ENCODE measurements at regions not wholly inside any gene's neighbourhood (a gene's known extent, or its start where the extent isn't known, plus 50 kb on each side); places are given as distances from the start of the nearest gene placed in this dataset.
"Not testable (repeated sequence)": the region's sequence is repeated elsewhere in the genome, so short reads cannot be mapped to it uniquely, and the experiment has no call there.

DNA sequence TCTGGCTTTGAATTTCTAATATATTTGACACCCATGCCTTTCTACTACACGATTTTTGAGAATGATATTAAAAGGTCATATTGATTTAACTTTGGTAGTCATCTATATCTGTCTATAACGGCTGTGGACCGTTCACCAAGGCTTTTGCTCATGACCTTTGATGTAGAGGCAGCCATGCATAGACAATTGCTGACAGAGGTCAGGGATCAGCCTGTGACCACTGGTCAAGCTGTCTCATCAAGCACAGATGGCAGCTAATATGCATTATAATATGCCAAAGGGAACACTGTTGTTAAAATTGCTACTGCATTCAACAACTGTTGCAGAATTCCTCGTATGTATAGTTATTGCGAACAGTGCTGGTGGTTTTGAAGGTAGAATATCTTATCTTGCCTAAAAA is 323.9 kb upstream of the DSEL start:
- DNase-seq, result no peak

DNA sequence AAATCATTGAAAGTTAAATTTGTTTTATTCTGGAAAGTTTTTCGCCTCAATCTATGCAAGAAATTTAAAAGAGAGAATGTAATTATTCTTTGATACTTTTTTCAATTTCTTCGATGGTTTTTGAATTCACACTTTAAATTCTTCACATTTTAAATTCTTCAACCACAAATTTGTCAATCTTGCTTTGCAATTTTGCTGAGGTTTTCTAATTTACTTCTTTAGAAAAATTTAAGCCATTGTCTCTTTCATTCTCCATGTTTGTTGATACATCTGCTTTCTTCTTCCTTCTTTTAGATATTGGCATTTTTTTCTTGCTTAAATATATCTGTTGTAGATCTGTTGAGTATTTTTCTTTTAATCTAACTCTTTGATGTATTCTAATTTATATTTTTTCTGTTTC is 301.9 kb upstream of the DSEL start:
- DNase-seq, result no peak

DNA sequence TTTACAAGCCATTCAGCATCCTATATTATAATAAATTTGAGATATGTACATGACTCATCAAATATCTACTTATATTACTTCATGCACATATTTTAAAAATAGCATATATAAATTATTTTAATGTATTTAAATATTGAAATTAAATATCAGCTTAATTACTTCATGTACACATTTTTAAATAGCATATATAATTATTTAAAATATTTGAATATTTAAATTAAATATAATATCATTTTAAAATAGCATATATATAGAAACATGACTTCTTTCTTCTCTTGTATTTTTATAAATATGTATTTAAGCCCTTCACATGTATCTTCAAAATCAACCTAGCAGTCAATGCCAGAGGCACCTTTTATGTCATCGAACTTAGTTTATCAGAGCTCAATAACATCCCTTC is 298.8 kb upstream of the DSEL start:
- DNase-seq, result no peak

DNA sequence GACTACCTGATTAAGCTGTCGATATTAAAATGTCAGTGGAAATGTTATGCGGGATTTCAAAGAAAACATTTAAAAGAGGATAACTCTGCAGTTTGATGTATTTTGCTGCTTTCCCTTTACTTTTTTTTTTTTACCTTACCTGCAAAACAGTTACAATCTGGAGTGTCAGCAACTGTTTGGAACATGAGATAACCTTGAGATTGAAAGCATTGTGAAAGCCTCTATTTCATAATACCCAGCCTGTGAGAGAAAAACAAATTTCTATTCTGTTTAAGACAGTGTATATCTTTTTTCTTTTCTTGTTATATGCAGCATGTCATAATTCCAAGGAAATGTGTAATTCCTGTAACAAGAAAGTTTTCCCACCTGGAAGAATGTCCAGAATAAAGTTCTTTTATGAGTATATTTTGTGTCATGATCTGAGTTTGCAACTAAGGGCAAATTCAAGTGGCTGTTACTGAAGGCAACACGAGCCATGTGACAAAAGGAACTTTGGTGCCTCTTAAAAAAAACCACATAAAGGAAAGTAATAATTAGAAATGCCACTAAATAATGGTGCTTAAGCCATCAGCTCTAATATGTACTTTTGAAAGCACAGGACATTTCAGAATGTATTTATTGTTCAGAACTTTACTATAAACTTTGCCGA is 297.0 kb upstream of the DSEL start:
- DNase-seq, result no peak

DNA sequence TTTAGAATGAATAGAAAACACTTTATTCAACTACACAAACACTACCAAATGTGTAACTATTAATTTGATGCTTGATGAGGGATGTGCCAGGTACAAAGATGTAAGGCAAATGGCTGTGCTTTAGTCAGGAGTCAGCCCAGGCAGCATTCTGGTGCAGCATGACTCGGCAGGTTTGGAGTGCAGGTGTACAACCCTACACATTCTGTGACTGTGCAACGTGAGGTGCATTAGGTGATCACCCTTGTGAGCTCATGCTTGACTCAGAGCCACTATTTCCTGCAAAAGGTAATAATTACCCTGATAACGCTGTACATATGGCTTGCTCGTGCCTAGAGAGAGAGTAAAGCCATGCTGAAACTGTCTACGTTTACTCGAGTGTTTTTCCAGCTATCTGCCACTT is 288.7 kb upstream of the DSEL start:
- no peak for DNase-seq

DNA sequence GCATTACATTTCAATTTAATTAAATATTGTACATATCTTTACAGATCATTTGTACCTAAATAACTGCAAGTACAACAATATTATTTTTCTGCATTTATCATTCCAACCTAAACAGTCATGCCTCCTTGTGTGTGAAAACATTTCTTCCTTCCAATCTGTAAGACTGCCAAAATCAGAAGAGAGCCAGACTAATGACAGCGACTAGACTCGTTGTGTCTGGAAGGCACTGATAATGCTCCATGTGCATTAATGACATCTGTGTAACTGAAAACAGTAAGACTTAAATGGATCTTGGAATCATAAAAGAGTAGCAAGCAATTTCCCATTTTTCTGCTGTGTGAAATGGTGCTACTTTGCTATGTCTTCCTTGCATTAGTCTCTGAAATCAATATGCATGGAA is 278.0 kb upstream of the DSEL start:
- DNase-seq, result no peak

DNA sequence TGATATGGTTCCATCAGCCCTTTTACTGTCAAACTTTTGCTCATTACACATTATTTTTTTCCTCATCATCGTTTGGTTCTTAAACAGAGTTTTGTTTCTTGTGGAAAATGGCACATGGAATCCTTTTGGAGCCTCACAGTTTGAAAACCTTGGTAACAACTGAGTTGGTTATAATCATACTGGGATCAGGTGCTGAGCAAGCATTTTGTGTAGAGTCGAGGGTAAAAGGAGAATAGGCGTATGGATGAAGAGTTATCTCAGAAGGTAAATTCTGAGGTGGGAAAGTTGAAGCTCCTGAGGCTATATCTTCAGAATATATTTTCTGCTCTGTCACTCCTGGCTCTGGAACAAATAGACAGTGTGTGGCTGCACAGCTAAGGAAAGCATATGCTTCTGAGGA is 274.0 kb upstream of the DSEL start:
- DNase-seq, result no peak

DNA sequence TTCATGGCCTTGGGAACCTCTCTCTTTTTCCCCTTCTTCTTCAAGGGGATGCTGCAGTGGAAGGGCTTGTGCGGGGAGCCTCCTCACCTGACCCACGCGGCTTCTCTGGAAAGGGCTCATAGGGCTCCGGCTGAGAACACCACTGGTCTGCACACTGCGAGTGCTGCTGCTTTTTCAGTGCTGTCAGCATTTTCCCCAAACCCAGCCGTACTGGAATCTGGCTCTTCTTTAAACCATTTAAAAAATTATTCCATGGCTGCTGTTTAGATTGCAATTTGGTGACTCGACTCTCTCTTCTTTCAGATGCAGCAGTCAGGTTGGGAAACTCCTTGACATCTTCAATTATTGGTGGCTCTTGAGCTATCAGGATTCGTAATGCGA is 272.6 kb upstream of the DSEL start:
- no peak for DNase-seq

DNA sequence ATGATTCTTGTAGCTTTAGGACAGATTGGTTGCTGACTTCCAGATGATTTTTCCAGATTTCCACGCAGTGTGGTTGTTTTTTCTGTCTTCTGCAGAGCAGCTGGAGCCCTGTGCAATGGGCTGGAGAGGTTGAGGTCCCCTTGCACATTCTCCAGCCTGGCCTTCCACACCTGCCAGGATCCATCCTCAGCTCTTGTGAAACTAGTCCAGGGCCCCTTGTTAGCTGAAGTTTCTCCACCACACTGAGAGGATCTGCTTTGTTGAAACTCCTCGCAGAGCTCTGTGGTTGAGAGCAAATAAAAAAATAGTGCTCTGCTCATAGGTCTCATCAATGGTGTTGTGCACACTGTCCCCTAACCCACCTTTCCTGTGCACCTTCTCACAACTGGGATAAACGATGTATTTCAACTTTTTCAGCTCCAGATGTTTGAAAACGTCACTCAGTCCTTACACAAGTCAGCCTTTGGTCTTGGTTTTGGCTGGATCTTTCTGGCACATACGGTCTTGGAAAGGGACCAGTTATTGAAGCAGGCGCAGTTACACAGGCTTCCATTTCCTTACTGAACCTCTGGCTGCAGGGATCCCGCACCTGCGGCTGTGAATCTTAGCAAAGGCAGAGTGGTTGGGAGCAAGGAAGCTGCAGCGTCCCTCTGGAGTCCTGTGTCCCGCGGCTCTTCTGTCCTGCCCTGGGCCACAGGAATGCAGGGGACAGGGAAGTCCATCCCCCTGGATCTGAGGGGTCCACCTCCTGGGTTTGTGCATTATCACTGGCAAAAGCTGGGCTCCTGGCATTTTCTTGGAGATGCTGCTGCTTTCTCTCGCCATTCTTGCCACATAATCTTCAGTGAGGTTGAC is 272.0 kb upstream of the DSEL start:
- no peak for DNase-seq

DNA sequence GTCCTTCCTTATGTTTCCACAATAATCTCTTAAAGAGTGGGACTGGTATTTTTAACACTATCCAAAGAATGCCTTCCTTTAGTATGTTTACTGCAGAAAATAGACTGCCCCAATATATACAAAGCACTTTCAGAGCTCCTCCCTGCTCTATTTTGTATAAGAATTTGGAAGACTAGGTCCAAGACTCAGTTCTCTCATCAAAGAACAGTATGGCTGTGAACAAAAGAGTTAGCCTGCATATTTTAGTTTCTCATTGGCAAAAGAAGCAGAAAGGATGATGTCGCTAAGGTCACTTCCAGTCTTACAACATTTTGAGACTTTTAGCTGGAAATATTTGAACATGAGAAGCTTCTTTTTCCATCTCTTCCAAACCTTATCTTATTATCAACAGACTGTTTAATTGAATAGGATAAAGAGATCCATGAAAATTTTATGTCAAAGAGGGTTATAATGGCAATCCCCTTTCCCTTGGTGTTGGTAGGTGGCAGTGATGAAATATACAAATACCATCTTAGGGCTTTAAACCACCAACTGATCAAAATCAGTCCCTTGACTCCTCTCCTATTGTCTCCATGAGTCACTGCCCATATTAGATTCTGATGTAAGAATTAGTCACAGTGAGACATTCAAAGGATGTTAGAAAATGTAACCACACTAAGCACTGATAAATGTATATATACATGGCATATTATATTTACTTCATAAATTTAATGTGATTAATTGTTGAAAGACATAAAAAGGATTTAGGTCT is 266.9 kb upstream of the DSEL start:
- DNase-seq, result peak; percentile 54

DNA sequence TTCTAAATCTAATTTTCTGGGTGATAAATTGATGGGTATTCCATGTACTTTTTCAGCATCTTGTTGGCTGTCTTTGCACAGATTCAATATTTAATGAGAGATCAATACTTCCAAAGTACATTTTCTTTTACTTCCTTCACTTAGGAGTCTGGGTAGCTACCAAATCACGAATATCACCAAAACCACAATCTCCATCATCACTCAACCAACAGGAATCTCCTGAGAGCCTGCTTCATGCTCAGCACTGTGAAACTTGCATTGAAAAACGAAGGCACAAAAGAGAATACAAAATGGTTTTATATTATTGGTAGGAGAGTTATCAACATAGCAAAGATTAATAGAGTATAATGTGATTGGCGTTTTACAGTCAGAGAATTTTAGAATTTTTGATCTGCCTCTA is 261.5 kb upstream of the DSEL start:
- DNase-seq, result no peak

DNA sequence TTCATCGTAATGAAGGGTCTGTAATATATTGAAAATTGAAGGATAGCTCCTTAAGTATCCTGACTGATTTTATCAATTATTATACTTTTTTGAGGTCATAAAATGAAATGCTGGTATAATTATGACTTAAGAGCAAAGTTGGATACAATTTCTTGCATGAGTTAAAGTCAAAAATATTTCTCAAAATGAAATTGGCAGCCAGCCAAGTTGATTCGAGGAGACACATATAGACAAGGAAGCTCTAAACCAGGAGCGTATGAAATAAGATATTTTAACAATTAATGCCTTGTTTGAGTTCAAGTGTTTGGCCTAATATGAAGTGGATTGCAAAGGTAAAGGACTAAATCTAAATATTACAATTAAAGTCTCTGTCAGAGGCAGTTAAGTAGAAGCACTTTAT is 260.4 kb upstream of the DSEL start:
- DNase-seq, result peak; percentile 16

DNA sequence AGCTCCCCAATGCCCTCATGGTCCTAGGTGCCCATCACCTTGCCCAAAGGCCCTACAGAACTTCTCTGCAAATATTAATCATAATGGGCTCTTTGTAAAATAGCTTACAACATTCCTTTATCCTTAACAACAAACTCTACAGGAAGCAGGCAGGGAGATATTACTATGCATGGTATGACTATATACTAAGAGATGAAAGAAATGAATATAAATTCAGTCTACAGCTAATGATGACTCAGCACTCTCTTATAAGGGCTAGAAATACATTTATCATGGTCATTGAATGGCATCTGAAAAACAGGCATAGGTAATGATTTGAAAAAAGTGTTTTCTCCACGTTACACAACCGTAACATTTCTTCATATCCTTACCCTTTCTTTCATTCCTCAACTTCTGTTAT is 254.8 kb upstream of the DSEL start:
- DNase-seq, result peak; percentile 5

DNA sequence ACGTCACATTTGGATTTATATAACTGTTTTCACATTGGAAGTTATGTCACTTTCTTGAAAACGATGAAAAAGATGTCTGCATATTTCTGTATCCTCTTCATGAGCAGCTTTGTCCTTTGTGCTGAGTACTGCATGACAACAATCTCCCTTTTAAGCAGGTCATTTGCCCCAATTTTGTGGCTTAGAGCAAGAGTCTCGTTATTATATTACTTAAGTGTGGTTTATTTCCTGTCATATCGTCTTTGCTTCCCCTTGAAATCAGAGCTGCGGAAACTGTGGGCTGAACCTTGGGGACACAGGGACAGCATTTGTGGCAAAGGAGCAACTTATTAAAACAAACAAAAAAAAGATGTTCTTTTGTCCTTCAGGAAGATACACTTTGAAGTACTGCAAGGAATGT is 254.0 kb upstream of the DSEL start:
- peak; percentile 1 for DNase-seq

DNA sequence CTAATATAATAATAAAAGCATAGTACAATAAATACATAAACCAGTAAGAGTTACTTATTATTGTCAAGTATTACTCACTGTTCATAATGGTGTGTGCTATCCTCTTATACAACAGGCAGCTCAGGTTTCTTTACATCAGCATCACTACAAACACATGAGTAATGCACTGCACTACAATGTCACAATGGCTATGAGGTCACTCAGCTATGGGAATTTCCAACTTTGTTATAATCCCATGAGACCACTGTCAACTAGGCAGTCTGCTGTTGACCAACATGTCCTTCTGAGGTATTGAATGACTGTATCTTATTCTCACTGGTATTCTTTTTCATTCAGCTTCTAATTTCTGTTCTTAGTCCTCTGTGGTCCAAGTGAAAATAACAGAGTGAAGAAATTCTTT is 250.4 kb upstream of the DSEL start:
- peak; percentile 60 for DNase-seq

DNA sequence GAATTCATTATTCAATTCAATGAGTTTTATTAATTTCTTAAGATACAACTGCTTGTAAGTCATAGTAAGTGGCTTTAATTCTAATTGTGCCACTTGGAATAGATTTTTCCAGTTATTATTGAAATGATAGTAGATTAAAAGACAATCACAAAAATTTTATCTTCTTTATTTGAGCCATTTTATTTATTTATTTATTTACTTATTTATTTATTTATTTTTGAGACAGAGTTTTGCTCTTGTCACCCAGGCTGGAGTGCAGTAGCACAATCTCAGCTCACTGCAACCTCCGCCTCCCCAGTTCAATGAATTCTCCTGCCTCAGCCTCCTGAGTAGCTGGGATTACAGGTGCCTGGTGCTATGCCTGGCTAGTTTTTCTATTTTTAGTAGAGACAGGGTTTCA is 235.7 kb upstream of the DSEL start:
- not testable (repeated sequence) for DNase-seq

DNA sequence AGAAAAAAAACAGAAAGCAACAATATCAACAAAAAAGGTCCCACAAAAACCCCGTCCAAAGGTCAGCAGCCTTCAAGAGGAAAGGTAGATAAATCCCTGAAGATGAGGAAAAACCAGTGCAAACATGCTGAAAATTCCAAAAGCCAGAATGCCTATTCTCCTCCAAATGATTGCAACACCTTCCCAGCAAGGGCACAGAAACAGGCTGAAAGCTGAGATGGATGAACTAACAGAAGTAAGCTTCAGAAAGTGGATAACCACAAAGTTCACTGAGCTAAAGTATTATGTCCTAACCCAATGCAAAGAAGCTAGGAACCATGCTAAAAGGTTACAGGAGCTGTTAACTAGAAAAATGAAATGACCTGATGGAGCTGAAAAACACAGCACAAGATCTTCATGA is 226.4 kb upstream of the DSEL start:
- no peak for DNase-seq

DNA sequence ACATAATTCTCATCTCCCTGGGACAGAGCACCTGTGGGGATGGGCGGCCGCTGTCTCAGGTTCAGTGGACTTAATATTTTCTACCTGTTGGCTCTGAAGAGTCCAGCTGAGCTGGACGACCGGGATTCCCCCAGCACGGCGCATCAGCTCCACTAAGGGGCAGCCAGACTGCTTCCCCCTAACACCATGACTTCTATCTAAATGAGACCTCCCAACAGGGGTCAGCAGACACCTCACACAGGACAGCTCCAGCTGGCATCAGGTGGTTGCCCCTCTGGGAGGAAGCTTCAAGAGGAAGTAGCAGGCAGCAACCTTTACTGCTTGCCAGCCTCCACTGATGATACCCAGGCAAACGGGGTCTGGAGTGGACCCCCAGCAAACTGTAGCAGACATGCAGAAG is 226.0 kb upstream of the DSEL start:
- DNase-seq, result no peak

DNA sequence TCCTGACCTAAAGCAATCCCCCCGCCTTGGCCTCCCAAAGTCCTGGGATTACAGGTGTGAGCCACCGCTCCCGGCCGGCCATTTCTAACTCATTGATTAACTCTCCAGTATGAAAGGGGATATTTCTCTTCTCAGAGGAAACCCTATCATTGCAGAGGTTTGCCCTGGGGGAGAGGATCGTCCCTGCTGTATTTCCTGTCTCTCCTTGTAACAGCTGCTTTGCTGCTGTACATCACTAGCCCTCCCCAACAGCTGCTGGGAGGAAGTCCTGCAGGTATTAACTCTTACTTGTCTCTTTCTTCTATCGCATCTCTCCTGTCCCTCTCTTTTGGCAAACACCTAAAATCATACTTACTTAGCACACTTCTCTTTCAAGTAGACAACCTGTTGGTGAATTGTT is 219.0 kb upstream of the DSEL start:
- no peak for DNase-seq

DNA sequence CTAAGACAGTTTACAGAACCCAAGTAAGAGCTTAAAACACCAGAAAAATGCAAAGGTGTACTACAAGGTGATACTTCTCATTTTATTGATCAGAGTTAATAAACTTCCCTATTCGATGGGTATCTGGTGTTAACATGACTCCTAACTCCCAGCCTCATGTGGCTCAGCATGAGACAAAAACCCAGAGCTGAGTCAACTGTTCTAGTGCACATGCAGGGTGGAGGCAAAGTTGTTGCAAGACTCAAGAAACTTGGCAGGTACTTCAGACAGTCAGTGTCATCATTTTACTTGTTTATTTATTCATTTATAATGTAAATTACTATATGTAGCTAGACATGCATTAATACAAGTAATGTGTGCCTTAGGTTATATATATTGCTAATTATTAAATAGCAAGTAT is 216.6 kb upstream of the DSEL start:
- no peak for DNase-seq

DNA sequence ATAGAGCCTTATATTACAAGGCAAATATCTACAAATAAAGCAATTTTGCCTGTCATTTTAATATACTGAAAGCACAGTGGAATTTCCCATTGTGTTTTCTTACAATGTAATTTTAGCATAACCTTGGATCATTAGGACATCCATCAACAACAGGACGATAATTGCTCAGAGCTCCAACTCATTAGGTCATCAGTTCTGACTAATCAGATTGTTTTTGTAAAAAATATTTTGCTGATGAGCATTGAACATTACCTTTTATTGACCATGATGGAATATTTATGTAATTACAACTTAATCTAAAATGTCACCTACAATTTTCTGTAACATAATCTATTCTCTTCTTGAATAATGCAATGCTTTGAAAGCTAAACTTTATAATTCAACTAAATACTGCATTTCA is 215.3 kb upstream of the DSEL start:
- peak; percentile 48 for DNase-seq

DNA sequence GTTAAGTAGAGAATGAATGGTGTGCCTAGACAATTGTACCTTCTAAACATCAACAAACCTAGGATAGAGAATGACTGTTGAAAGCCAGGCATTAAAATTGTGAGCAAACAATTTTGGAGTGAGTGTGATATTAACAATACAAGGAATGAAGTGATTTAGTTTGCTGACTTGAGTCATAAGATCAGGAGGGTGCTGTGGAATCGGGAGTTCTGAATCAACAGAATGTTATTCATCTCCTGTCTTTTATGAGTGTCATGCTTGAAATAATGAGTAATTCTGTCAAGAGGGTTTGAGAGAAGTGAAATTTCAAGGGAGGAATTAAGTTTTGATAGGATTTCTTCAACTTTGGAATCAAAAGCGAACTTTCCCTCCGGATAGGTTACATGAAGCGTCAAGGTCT is 214.4 kb upstream of the DSEL start:
- peak; percentile 51 for DNase-seq

DNA sequence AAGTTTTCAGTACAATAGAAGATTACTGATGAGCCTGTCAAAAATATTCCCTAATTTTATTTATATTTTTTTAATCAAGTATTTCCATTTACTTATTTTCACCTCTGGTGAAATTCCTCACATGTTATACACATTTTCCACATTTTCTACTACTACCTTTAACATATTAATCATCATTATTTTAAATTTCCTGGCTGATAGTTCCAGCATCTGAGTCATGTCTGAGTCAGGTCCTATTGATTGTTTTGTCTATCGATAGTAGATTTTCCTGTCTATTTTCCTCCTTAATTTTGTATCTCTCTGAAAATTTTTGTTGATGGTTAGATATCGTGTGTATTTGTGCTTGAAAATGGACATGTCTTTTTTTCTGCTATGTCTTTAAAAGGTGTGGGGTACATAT is 211.8 kb upstream of the DSEL start:
- DNase-seq, result peak; percentile 1

DNA sequence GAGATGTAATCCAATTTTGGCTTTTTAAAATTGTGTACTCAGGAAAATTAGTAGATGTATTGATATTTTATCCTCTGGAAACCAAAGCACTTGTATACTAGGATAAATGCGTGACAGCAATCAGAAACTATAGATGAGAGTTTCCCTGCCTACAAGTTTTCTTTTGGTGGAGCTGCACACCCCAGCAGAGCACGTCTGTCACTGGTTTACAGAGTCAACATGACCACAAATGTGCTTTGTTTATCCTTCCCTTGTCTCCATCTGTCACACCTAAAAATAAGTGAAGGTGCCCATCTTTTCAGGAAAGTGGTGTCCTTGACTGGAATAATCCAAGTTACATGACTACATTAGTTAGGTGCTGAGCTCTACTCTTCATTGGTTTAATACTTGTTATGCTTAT is 210.4 kb upstream of the DSEL start:
- DNase-seq, result no peak
